ENCODE measurements at regions not wholly inside any gene's neighbourhood (a gene's known extent, or its start where the extent isn't known, plus 50 kb on each side); places are given as distances from the start of the nearest gene placed in this dataset.

GRCh38 chr16:35339337-35339736 is 1879.9 kb downstream of the TP53TG3F start:
- DNase-seq (ENCODE audit: low spot score) = no peak
- no peaks in the 10 kb centered on the region for H3K4me1 ChIP-seq (replicated peaks)
- H3K4me3 ChIP-seq = no peak overlapping the region
- H3K36me3 ChIP-seq = no peaks in the 10 kb centered on the region
- no peak overlapping the region for H3K27ac ChIP-seq
- TF ChIP-seq POLR2AphosphoS5 (IDR thresholded peaks at IDR 0.05) (no peak), POLR2A (IDR thresholded peaks at IDR 0.05) (no peak), CTCF (IDR thresholded peaks at IDR 0.05) (no peak)
- no peaks in the 10 kb centered on the region for H3K9me3 ChIP-seq
- intact Hi-C loops (cut with DNase I) = no loop called here
- H3K27me3 ChIP-seq (replicated peaks; ENCODE audit: insufficient read depth) = no peaks in the 10 kb centered on the region

DNA sequence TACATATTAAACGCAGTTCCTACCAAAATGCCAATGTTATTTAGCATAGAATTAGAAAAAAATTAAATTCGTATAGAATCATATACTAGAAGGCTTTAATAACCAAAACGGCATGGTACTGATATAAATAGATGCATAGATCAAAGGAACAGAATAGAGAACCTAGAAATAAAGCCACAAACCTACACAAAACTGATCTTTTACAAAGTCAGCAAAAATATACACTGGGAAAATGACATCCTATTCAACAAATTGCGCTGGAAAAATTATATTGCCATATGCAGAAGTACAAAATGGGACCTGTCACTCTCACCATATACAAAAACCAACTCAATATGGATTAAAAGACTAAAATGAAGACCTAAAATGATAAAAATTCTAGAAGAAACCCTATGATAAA is 1882.6 kb downstream of the TP53TG3F start:
- no peak overlapping the region for H3K4me3 ChIP-seq
- intact Hi-C loops (cut with DNase I) = no loop called here
- no peak for DNase-seq (ENCODE audit: low spot score)
- no peaks in the 10 kb centered on the region for H3K27me3 ChIP-seq (replicated peaks; ENCODE audit: insufficient read depth)
- no peaks in the 10 kb centered on the region for H3K9me3 ChIP-seq
- no peak overlapping the region for H3K27ac ChIP-seq
- no peaks in the 10 kb centered on the region for H3K36me3 ChIP-seq
- whole genome bisulfite sequencing = 48% methylated on average over 4 of the region's 4 CpGs
- TF ChIP-seq POLR2AphosphoS5 (IDR thresholded peaks at IDR 0.05) (no peak), CTCF (IDR thresholded peaks at IDR 0.05) (no peak), POLR2A (IDR thresholded peaks at IDR 0.05) (no peak)
- H3K4me1 ChIP-seq (replicated peaks) = no peaks in the 10 kb centered on the region

DNA sequence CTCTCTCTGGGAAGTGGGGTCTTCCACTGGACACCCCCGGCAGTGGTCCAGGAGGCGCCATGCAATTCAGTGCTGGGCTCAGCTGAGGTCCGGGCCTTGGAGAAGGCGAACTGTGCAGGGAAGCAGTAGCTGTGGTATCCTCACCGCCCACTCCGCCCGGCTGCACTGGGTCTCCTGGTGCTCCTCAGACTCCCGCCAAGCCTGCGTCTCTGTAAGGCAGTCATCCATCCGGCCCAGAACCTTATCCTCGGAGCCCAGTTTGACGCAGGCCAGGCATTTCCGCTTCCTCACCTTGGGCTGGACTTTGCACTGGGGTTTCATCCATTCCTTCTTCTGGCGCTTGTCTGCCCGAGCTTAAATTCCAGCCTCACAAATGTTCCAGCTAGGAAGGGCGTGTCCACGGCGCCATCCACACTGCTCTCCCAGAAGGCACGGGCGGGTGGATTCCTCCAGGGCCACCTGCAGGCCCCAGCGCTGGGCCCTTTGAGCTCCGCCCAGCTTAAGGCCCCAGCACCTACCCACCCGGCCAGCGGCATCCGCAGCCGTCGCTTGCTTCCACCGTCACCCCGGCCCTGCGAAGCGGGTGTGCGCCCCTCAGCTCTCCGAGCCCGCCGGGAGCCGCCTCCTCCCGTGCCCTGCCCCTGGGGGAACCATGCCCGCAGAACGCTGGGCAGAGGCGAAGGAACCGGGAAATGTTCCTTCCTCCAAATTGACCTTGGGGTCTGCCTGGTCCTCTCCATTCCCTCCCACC is 1884.8 kb downstream of the TP53TG3F start:
- Histone ChIP-seq H3K27me3 (replicated peaks; ENCODE audit: insufficient read depth) (no peaks in the 10 kb centered on the region), H3K36me3 (no peaks in the 10 kb centered on the region), H3K4me1 (replicated peaks) (no peaks in the 10 kb centered on the region), H3K27ac (no peak overlapping the region), H3K9me3 (no peaks in the 10 kb centered on the region), H3K4me3 (no peak overlapping the region)
- no peak for DNase-seq (ENCODE audit: low spot score)
- TF ChIP-seq POLR2AphosphoS5 (IDR thresholded peaks at IDR 0.05) = no peak
- TF ChIP-seq CTCF (IDR thresholded peaks at IDR 0.05) = no peak
- intact Hi-C loops (cut with DNase I) = no loop called here
- WGBS = 72% methylated on average over 39 of the region's 41 CpGs

DNA sequence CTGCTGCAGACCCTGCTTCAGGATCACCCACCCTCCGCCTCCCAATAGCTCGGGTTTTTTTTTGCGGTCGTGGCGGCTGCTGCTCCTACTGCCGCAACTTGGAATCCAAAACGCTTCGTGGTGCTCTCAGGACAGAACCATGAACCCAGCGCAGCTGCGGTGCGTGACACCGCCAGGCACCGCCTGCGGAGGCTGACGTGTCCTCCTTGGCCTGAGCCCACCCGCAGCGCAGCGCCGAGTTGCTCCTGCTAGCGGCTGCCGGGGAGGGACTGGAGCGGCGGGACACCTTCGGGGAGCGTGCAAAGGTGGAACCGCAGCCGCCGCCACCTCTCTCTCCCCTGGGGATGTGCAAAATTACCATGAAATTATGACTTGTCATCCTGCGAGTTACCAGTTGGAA is 1893.0 kb downstream of the TP53TG3F start:
- Histone ChIP-seq H3K36me3 (no peaks in the 10 kb centered on the region), H3K4me3 (no peak overlapping the region), H3K27ac (no peak overlapping the region), H3K9me3 (no peaks in the 10 kb centered on the region), H3K27me3 (replicated peaks; ENCODE audit: insufficient read depth) (no peaks in the 10 kb centered on the region), H3K4me1 (replicated peaks) (no peaks in the 10 kb centered on the region)
- no peak for DNase-seq (ENCODE audit: low spot score)
- 39% methylated on average over 24 of the region's 29 CpGs for WGBS
- intact Hi-C loops (cut with DNase I) = no loop called here
- TF ChIP-seq POLR2A (IDR thresholded peaks at IDR 0.05) = no peak
- no peak for TF ChIP-seq POLR2AphosphoS5 (IDR thresholded peaks at IDR 0.05)
- TF ChIP-seq CTCF (IDR thresholded peaks at IDR 0.05) = no peak

- Histone ChIP-seq H3K27me3 (replicated peaks; ENCODE audit: insufficient read depth) (no peaks in the 10 kb centered on the region), H3K27ac (no peak overlapping the region), H3K36me3 (no peaks in the 10 kb centered on the region), H3K4me1 (replicated peaks) (no peaks in the 10 kb centered on the region), H3K4me3 (no peak overlapping the region), H3K9me3 (no peaks in the 10 kb centered on the region)
- WGBS = 73% methylated on average over 3 of the region's 3 CpGs
- intact Hi-C loops (cut with DNase I) = no loop called here
- DNase-seq (ENCODE audit: low spot score) = no peak
- TF ChIP-seq POLR2A (IDR thresholded peaks at IDR 0.05) = no peak
Observed at GRCh38 chr16:35363510-35363909, 1904.1 kb downstream of the TP53TG3F start.

Measured in prostate gland (tissue), 2 donors.